IMR-90 (cell line): ENCODE measurements at regions not wholly inside any gene's neighbourhood (a gene's known extent, or its start where the extent isn't known, plus 50 kb on each side); places are given as distances from the start of the nearest gene placed in this dataset.

ENCODE experiments used
- ATAC-seq: fragments of 200-7000 bp; cut with Tn5 transposase; 2 replicates; pipeline ENCODE4 v1.9.1; 2020; ENCODE audit warnings: low read depth, mild to moderate bottlenecking, moderate library complexity
- BruUV-seq: library from RNA; stranded (reverse); fragments of 400-500 nt; replicated peaks from 2 replicates; lab custom pipeline; 2021; lab: Mats Ljungman, UMichigan
- CTCF ChIA-PET: fragments of 300-600 bp; formaldehyde crosslinking; extraction: SDS; loops from one replicate; lab custom pipeline; 2021; ENCODE audit warnings: antibody characterized with exemption; lab: Yijun Ruan, JAX
- POLR2A ChIA-PET: fragments of 300-600 bp; sonication (Branson Sonifier 250); formaldehyde crosslinking; loops from one replicate; lab custom pipeline; 2022; ENCODE audit warnings: antibody characterized with exemption; ENCODE audit not compliant: unreplicated experiment; lab: Charles Lee
- DNase-seq: peaks from one replicate; pipeline ENCODE4 v3.0.0; 2013
- H2AFZ ChIP-seq: replicated peaks from 2 replicates; pipeline ENCODE3; 2013; ENCODE audit warnings: low read length, mild to moderate bottlenecking; ENCODE audit not compliant: poor library complexity
- H2AK5ac ChIP-seq: 2 replicates; pipeline ENCODE4 v1.6.1; 2013; ENCODE audit warnings: low read depth, low read length, inconsistent platforms
- H2AK9ac ChIP-seq: replicated peaks from 2 replicates; pipeline ENCODE3; 2013; ENCODE audit warnings: mild to moderate bottlenecking, low read depth, low read length, moderate library complexity; ENCODE audit not compliant: poor library complexity
- H2BK120ac ChIP-seq: 2 replicates; pipeline ENCODE4 v1.6.1; 2013; ENCODE audit warnings: low read depth, low read length, inconsistent platforms
- H2BK15ac ChIP-seq: 3 replicates; pipeline ENCODE4 v1.6.1; 2013; ENCODE audit warnings: low read depth, low read length, inconsistent platforms
- H2BK20ac ChIP-seq: 2 replicates; pipeline ENCODE4 v1.6.1; 2013; ENCODE audit warnings: low read depth, mild to moderate bottlenecking, inconsistent platforms, low read length, moderate library complexity
- H2BK5ac ChIP-seq: 2 replicates; pipeline ENCODE4 v1.6.1; 2013; ENCODE audit warnings: mild to moderate bottlenecking, low read depth, low read length, inconsistent platforms; ENCODE audit not compliant: poor library complexity, severe bottlenecking
- H3K14ac ChIP-seq: replicated peaks from 2 replicates; pipeline ENCODE4 v1.6.1; 2013; ENCODE audit warnings: low read depth, low read length, inconsistent platforms
- H3K18ac ChIP-seq: 2 replicates; pipeline ENCODE4 v1.6.1; 2013; ENCODE audit warnings: low read depth, low read length, control low read depth
- H3K23ac ChIP-seq: 2 replicates; pipeline ENCODE4 v1.6.1; 2013; ENCODE audit warnings: low read depth, low read length, inconsistent platforms
- H3K27ac ChIP-seq: 2 replicates; pipeline ENCODE4 v1.5.1; 2013; ENCODE audit warnings: mild to moderate bottlenecking, control low read depth, low read length; ENCODE audit not compliant: insufficient read depth
- H3K27me3 ChIP-seq: 2 replicates; pipeline ENCODE4 v1.6.1; 2013; ENCODE audit warnings: low read length; ENCODE audit not compliant: control insufficient read depth, insufficient read depth
- H3K36me3 ChIP-seq: 2 replicates; pipeline ENCODE4 v1.6.1; 2013; ENCODE audit warnings: low read length, mixed read lengths; ENCODE audit not compliant: control insufficient read depth, insufficient read depth
- H3K4ac ChIP-seq: 2 replicates; pipeline ENCODE4 v1.6.1; 2013; ENCODE audit warnings: low read depth, low read length, inconsistent platforms
- H3K4me1 ChIP-seq: 2 replicates; pipeline ENCODE4 v1.6.1; 2013; ENCODE audit warnings: low read length, mixed read lengths; ENCODE audit not compliant: control insufficient read depth, insufficient read depth
- H3K4me2 ChIP-seq: 2 replicates; pipeline ENCODE4 v1.6.1; 2013; ENCODE audit warnings: low read depth, mild to moderate bottlenecking, control low read depth, low read length, moderate library complexity
- H3K4me3 ChIP-seq: 2 replicates; pipeline ENCODE4 v1.5.1; 2013; ENCODE audit warnings: low read depth, mild to moderate bottlenecking, control low read depth, low read length, moderate library complexity; ENCODE audit not compliant: insufficient read depth
- H3K56ac ChIP-seq: 2 replicates; pipeline ENCODE4 v1.6.1; 2013; ENCODE audit warnings: low read length, inconsistent platforms; ENCODE audit not compliant: insufficient read depth; ENCODE audit errors: extremely low read depth
- H3K79me1 ChIP-seq, 2 experiments: 2 replicates each; pipeline ENCODE4 v1.6.1; 2013; ENCODE audit warnings: low read length in 2 of 2, inconsistent platforms in 1 of 2, low read depth in 1 of 2
- H3K9ac ChIP-seq: 2 replicates; pipeline ENCODE4 v1.6.1; 2013; ENCODE audit warnings: low read depth, low read length, control low read depth
- H3K9me1 ChIP-seq: 2 replicates; pipeline ENCODE4 v1.6.1; 2013; ENCODE audit warnings: low read length, inconsistent platforms; ENCODE audit not compliant: insufficient read depth
- H3K9me3 ChIP-seq: 2 replicates; pipeline ENCODE4 v1.6.1; 2013; ENCODE audit warnings: low read length; ENCODE audit not compliant: control insufficient read depth, insufficient read depth
- H4K20me1 ChIP-seq: 2 replicates; pipeline ENCODE4 v1.6.1; 2013; ENCODE audit warnings: low read length, inconsistent platforms; ENCODE audit not compliant: insufficient read depth
- H4K5ac ChIP-seq: 2 replicates; pipeline ENCODE4 v1.6.1; 2013; ENCODE audit warnings: mild to moderate bottlenecking, low read depth, low read length, control low read depth
- H4K8ac ChIP-seq, 2 experiments: 2 replicates each; pipeline ENCODE4 v1.6.1; 2013; ENCODE audit warnings: low read depth in 2 of 2, low read length in 2 of 2, control low read depth in 1 of 2, inconsistent platforms in 1 of 2
- H4K91ac ChIP-seq: 2 replicates; pipeline ENCODE4 v1.6.1; 2013; ENCODE audit warnings: low read depth, low read length, inconsistent platforms; ENCODE audit not compliant: insufficient read depth
- BHLHE40 ChIP-seq: fragments of 150-350 bp; IDR thresholded peaks from 2 replicates; pipeline ENCODE4 v1.6.1; 2016; ENCODE audit warnings: mild to moderate bottlenecking, low read depth, low read length
- CEBPB ChIP-seq: IDR thresholded peaks from 2 replicates; pipeline ENCODE4 v1.6.1; 2012; ENCODE audit warnings: low read depth, low read length, improper control_type of control experiment
- CHD1 ChIP-seq: IDR thresholded peaks from 2 replicates; pipeline ENCODE4 v1.6.1; 2012; ENCODE audit warnings: low read depth, low read length, improper control_type of control experiment
- ELK1 ChIP-seq: fragments of 150-350 bp; IDR thresholded peaks from 2 replicates; pipeline ENCODE4 v1.6.1; 2016; ENCODE audit warnings: low read depth, mild to moderate bottlenecking, low read length, moderate library complexity, borderline replicate concordance
- FOS ChIP-seq: fragments of 150-350 bp; IDR thresholded peaks from 2 replicates; pipeline ENCODE4 v1.6.1; 2016; ENCODE audit warnings: low read depth, low read length
- MAFK ChIP-seq: IDR thresholded peaks from 2 replicates; pipeline ENCODE4 v1.6.1; 2012; ENCODE audit warnings: low read depth, low read length, improper control_type of control experiment
- MAZ ChIP-seq: IDR thresholded peaks from 2 replicates; pipeline ENCODE4 v1.6.1; 2012; ENCODE audit warnings: low read depth, mild to moderate bottlenecking, low read length, improper control_type of control experiment, moderate library complexity, borderline replicate concordance
- MXI1 ChIP-seq: IDR thresholded peaks from 2 replicates; pipeline ENCODE4 v1.6.1; 2012; ENCODE audit warnings: low read depth, mild to moderate bottlenecking, low read length, moderate library complexity, borderline replicate concordance
- NFE2L2 ChIP-seq: fragments of 150-350 bp; IDR thresholded peaks from 2 replicates; pipeline ENCODE4 v1.6.1; 2016; ENCODE audit warnings: low read depth, mild to moderate bottlenecking, low read length
- POLR2A ChIP-seq: IDR thresholded peaks from 2 replicates; pipeline ENCODE4 v1.6.1; 2012; ENCODE audit warnings: mild to moderate bottlenecking, low read depth, low read length
- RAD21 ChIP-seq: IDR thresholded peaks from 2 replicates; pipeline ENCODE4 v1.6.1; 2012; ENCODE audit warnings: low read length, improper control_type of control experiment
- RCOR1 ChIP-seq: IDR thresholded peaks from 2 replicates; pipeline ENCODE4 v1.6.1; 2012; ENCODE audit warnings: mild to moderate bottlenecking, low read length, improper control_type of control experiment; ENCODE audit not compliant: insufficient replicate concordance
- RFX5 ChIP-seq: IDR thresholded peaks from 2 replicates; pipeline ENCODE4 v1.8.0; 2012; ENCODE audit warnings: low read depth, mild to moderate bottlenecking, low read length, moderate library complexity
- SMC3 ChIP-seq: fragments of 150-350 bp; IDR thresholded peaks from 2 replicates; pipeline ENCODE4 v1.6.1; 2016; ENCODE audit warnings: low read depth, mild to moderate bottlenecking, antibody characterized with exemption, low read length, moderate library complexity
- WGBS, 2 experiments: methylation state at CpG; one replicate each; pipeline versions ENCODE4 v1.1.5 to v1.1.7; 2013; ENCODE audit warnings: missing lambda C conversion rate in 2 of 2; ENCODE audit not compliant: insufficient read length in 1 of 2; ENCODE audit errors: extremely low coverage in 2 of 2; 5-methylcytosine and 5-hydroxymethylcytosine counted together
- dilution Hi-C: fragments of 300-500 bp; cut with HindIII; formaldehyde crosslinking; loops from one replicate; pipeline ENCODE4 v1.14.3; 2018; ENCODE audit warnings: low sequenced_read_pairs; ENCODE audit not compliant: unreplicated experiment
- in situ Hi-C: fragments of 300-500 bp; cut with MboI; formaldehyde crosslinking; loops from 3 replicates; pipeline ENCODE4 v1.14.3; 2019; ENCODE audit warnings: low sequenced_read_pairs, inconsistent platforms, mixed read lengths
- intact Hi-C: fragments of 100-400 bp; cut with micrococcal nuclease; formaldehyde crosslinking; loops from 2 replicates; pipeline ENCODE4 v1.10.0; 2022
- TF ChIP-seq, protein P1 (sequence below): fragments of 150-350 bp; IDR thresholded peaks from 2 replicates; pipeline ENCODE4 v1.6.1; 2017; ENCODE audit warnings: mild to moderate bottlenecking, antibody characterized with exemption, low read length, low read depth
- TF ChIP-seq, protein P2 (sequence below): conservative IDR thresholded peaks from 2 replicates; pipeline ENCODE4 v1.5.1; 2012; ENCODE audit warnings: mild to moderate bottlenecking, low read depth, low read length, improper control_type of control experiment

DNA sequence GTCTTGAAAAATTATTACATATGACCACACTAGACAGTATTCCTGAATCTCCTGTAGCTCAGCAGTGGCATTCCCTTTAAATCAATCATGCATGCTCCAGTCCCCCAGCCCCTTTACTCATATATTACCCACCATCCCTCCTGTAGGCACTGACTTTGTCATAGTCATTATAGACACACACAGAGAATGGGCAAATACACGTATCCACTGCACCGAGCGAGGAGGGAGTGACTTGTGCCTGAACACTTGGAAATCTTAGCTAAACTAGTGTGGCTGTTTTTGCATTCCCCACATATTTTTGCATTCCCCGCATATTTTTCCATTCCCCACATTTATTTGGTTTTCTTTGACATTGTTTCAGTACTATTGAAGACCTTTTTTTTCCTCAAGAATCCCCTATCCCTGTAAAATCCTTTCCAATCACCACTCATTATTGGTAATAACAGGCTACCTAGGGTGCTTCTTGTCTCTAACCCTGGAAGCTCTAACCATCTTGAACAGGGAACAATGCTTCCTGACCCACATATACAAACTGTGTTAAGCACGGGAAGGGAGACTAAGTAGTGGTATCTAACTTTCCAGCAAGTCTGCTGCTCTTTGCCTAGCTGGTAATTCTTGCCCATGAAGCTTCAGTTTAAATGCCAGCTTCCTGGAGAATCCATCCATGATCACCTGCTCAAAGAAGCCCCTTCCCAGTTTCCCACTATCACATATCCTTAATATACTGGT is 534.4 kb upstream of the CAMK1G start:
- no peaks in the 10 kb centered on the region for H3K79me1 ChIP-seq
- no peak overlapping the region for H3K18ac ChIP-seq
- no peak overlapping the region for H4K5ac ChIP-seq
- peaks cover 10% of the 10 kb centered on the region for H3K9me3 ChIP-seq
- no peak overlapping the region for H3K14ac ChIP-seq
- POLR2A ChIA-PET, result no interaction called here
- intact Hi-C loops, result no loop called here
- dilution Hi-C loops, result no loop called here
- BruUV-seq, result no TSS peak
- H3K23ac ChIP-seq, result no peak overlapping the region
- ATAC-seq, result no peak
- no peak overlapping the region for H3K4ac ChIP-seq
- no peaks in the 10 kb centered on the region for H3K27me3 ChIP-seq
- H3K4me3 ChIP-seq, result no peak overlapping the region
- no peak overlapping the region for H4K91ac ChIP-seq
- H2BK120ac ChIP-seq, result no peak overlapping the region
- in situ Hi-C loops, result no loop called here
- H4K20me1 ChIP-seq, result no peaks in the 10 kb centered on the region
- no peak overlapping the region for H2BK20ac ChIP-seq
- no peak overlapping the region for H3K9ac ChIP-seq
- H2BK15ac ChIP-seq, result no peak overlapping the region
- no peaks in the 10 kb centered on the region for H3K9me1 ChIP-seq
- H2AFZ ChIP-seq, result no peak overlapping the region
- H2BK5ac ChIP-seq, result no peak overlapping the region
- CTCF ChIA-PET, result no interaction called here
- no peak for DNase-seq
- WGBS, 2 experiments, result 17% methylated on average over 1 of the region's 5 CpGs; no CpG with 5 or more reads in 1 of the 2 experiments
- H3K36me3 ChIP-seq, result no peaks in the 10 kb centered on the region
- H3K56ac ChIP-seq, result no peak overlapping the region
- no peak overlapping the region for H3K4me2 ChIP-seq
- H3K4me1 ChIP-seq, result no peaks in the 10 kb centered on the region
- H3K27ac ChIP-seq, result no peak overlapping the region
- no peak overlapping the region for H2AK9ac ChIP-seq
- TF ChIP-seq RCOR1, result no peak
- no peak for TF ChIP-seq MAFK
- TF ChIP-seq, protein P1, sequence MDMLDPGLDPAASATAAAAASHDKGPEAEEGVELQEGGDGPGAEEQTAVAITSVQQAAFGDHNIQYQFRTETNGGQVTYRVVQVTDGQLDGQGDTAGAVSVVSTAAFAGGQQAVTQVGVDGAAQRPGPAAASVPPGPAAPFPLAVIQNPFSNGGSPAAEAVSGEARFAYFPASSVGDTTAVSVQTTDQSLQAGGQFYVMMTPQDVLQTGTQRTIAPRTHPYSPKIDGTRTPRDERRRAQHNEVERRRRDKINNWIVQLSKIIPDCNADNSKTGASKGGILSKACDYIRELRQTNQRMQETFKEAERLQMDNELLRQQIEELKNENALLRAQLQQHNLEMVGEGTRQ, result no peak
- TF ChIP-seq, protein P2, sequence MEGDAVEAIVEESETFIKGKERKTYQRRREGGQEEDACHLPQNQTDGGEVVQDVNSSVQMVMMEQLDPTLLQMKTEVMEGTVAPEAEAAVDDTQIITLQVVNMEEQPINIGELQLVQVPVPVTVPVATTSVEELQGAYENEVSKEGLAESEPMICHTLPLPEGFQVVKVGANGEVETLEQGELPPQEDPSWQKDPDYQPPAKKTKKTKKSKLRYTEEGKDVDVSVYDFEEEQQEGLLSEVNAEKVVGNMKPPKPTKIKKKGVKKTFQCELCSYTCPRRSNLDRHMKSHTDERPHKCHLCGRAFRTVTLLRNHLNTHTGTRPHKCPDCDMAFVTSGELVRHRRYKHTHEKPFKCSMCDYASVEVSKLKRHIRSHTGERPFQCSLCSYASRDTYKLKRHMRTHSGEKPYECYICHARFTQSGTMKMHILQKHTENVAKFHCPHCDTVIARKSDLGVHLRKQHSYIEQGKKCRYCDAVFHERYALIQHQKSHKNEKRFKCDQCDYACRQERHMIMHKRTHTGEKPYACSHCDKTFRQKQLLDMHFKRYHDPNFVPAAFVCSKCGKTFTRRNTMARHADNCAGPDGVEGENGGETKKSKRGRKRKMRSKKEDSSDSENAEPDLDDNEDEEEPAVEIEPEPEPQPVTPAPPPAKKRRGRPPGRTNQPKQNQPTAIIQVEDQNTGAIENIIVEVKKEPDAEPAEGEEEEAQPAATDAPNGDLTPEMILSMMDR, result no peak
- TF ChIP-seq SMC3, result no peak
- TF ChIP-seq RFX5, result no peak
- no peak for TF ChIP-seq RAD21
- no peak for TF ChIP-seq BHLHE40
- TF ChIP-seq MAZ, result no peak
- TF ChIP-seq POLR2A, result no peak
- TF ChIP-seq MXI1, result no peak
- TF ChIP-seq CHD1, result no peak
- no peak for TF ChIP-seq ELK1
- no peak for TF ChIP-seq NFE2L2
- TF ChIP-seq FOS, result no peak
- no peak for TF ChIP-seq CEBPB
- no peak overlapping the region for H2AK5ac ChIP-seq
- no peak overlapping the region for H4K8ac ChIP-seq
